ENCODE measurements at regions not wholly inside any gene's neighbourhood (a gene's known extent, or its start where the extent isn't known, plus 50 kb on each side); places are given as distances from the start of the nearest gene placed in this dataset.

GRCh38 chr5:109546461-109546860 is 136.7 kb upstream of the PJA2 start:
- TF ChIP-seq EZH2phosphoT487 (conservative IDR thresholded peaks at IDR 0.05; ENCODE audit: low read length) (no peak), CTCF (IDR thresholded peaks at IDR 0.05; ENCODE audit: insufficient read depth, low read length, poor library complexity, severe bottlenecking) (no peak)

Measured in SU-DHL-6 (cell line).